GM21381 (cell line): ENCODE measurements at regions not wholly inside any gene's neighbourhood (a gene's known extent, or its start where the extent isn't known, plus 50 kb on each side); places are given as distances from the start of the nearest gene placed in this dataset.

Source experiments
- ATAC-seq: cut with Tn5 transposase; IDR thresholded peaks from one replicate; pipeline ENCODE4 v1.9.1; 2021; ENCODE audit warnings: mild to moderate bottlenecking, moderate library complexity; ENCODE audit not compliant: unreplicated experiment

DNA sequence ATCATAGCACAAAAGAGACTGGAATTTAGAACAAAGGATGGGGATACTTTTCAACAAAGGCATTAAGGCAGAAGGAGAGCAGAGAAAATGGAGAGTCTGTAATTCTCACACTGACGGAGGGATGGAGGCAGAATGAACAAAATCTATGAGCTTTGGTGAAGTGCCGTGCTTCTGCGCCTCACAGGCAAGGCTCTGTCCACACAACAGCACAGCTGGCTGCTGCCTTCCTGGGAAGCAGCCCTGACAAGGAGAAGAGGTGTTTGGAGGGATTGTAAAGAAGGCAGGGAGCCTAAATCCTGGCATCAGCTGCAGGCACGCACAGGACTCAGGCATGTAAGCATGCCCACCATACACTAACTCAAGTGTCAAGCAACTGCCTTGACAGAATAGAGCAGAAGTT is 485.2 kb upstream of the KIF2A start:
- no peak for ATAC-seq

DNA sequence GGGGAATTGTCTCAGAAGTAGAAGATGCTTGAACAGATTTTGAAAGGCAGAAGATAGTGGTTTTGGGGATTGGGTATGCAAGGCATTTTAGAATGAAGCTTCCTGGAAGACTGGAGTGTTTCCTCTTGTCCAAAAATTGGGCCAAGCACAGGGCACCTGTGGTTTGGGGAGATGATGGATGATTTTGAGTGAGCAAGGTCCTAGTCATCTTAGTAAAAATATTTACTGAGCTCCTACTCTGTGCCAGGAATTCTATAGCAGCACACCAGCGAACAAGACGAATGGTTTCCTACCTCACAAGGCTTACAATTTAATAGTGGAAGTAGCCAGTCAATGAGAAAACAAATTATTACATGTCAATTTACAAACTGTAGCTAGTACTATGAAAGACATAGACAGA is 484.4 kb upstream of the KIF2A start:
- no peak for ATAC-seq

DNA sequence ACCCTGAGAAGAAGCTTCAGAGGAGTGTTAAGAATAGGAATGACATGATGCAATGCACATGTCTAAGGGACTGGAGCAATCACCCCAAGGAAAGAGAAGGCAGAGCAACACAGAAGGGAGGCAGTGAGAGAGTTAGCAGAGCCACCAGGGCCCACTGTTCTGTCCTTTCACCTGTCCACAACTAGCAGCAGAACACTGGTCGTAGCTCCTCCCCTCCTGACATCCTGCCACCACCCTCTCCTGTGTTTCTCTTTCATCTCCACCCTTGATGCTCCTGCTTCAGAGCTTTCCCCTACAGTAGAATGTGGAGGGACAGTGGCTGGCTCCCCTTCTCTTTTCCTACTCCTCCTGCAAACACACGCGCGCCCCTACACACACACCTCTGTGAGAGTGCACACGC is 483.4 kb upstream of the KIF2A start:
- ATAC-seq, result no peak

DNA sequence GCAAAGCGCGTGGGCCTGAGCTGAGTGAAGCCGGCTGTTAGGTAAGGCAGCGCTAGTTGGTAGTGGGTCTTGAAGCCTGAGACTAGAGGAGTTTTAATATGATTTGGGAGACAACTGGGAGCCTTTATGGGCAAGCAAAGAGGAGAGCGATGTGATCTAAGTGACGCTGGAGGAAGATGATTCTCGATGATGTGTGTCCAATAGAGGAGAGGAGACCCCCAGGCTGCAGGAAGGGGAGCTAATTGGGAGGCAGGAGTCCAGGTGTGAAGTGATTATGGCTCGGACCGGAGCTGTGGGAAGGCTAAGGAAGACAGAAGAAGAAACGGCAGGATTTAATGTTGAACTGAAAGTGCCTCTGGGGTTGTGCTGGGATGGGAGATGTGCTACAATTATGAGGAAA is 482.9 kb upstream of the KIF2A start:
- ATAC-seq, result no peak

DNA sequence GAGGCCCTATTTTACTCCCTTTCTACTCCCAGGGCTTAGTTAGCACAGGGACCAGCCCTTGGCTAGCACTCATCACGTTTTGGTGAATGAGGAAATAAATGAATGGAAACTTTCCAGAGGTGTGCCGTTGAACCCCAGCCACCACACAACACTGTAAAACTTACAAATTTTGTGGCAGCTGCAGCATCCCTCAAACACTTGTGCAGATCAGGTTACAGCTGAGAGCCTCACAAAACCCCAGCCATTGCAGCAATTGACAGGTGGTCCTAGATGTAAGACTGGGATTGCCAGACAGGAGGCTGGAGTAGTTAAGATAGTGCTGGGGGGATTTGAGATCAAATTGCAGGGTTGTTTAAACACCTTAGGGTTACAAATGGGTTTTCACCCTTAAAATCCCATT is 482.2 kb upstream of the KIF2A start:
- no peak for ATAC-seq

DNA sequence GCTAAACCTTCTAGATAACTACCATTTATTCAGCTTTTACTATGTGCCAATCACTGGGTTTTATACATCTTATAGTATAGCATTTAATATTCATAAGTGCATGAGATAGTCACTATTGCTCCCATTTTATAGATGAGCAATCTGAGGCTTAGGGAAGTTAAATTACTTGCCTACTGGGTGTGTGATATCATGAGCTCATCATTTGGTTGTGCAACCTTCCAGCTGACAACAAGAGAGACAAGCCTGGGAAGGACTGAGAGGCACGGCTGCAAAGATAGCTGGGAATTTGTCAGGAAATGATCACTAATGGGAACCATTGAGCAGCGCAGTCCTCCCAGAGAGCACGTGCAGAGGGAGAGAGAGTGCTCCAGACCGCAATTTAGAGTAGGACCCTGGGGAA is 481.6 kb upstream of the KIF2A start:
- ATAC-seq, result no peak

DNA sequence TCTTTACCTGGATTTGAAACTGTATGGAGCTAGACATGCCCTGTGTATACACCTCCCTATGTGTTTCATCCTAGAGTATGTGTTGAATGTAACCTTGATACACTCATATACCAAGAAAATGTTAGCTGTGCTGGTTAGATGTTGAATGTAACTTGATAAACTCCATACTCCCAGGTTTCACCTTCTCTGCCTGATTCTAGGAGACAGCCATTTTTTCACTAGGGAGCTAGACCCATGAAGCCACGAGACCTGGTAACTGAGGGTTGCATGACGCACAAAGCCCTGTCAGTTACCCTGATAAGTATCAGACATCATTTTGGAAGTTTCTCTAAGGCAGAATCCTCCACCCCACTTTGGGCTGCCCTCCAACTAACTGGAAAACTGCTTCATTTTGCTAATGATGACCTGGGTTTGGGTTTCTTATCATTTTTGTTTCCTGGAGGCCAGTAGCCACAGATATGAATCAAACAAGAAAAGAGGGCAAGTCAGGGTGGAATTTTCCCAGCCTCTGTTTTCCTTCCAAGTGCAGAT is 478.5 kb upstream of the KIF2A start:
- no peak for ATAC-seq

DNA sequence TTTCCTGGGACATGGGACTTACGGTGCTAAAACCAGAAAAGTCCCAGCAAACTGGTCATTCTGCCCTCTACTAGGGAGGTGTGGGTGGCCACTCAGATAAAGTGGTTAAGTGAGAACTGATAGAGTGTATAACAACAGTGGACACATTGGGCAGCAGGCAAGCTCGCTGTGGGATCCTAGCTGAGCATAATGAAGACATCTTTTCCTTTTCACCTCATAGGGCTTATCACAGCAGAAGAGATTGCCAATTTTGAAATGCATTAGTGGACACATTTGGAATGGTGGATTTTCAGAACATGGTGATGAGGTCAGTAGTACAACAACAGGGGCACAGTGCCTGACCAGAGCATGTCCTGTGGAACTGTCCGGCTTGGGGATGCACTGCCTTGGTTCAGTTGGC is 477.1 kb upstream of the KIF2A start:
- no peak for ATAC-seq

DNA sequence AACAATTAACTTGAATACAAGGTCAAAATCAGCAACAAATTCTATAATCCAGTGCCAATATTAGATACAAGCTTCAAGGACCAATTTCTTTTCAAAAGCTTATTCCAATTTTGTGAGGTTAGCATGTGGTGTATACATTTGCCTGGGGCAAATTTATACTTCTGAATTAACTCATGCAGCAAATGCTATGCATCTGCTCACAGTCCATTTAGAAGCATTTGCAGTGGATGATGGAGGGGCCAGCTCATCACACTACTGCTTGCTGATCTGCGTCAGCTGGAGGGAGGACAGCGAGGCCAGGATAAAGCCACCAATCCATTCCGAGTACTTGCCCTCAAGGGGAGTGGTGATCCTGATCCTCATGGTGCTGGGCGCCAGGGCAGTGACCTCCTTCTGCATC is 474.3 kb upstream of the KIF2A start:
- ATAC-seq, result no peak

DNA sequence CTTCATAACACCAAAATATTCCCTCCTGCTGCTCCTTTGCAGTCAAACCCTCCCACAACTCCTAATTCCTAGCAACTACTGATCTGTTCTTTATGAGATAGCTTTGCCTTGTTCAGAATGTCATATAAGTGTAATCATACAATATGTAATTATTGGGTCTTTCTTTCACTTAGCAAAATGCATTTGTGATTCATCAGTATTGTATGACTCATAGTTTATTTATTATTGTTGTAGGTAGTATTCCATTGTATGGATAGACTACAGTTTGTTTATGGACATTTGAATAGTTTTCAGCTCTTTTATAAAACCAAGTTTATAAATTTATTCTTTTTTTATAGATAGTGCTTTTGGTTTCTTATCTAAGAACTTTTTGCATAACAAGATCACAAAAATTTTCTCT is 468.2 kb upstream of the KIF2A start:
- ATAC-seq, result no peak

DNA sequence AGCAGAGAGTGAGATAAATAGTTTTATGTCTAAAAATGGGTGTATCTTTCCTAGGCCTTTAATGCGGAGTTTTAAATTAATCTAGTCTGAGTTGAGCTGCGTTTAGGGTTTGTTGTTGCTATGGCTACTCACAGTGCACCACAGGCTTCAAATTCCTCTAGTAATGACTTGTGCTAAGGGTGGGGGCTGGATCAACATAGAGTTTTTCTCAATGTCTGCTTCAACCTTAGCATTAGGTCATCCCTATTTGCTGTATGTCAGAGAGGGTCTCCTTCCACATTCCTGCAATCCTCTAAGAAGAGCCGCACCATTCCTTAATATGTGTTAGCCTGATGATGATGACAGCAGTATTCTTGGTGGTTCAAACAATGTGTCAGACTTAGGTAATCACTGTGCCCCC is 465.6 kb upstream of the KIF2A start:
- no peak for ATAC-seq

DNA sequence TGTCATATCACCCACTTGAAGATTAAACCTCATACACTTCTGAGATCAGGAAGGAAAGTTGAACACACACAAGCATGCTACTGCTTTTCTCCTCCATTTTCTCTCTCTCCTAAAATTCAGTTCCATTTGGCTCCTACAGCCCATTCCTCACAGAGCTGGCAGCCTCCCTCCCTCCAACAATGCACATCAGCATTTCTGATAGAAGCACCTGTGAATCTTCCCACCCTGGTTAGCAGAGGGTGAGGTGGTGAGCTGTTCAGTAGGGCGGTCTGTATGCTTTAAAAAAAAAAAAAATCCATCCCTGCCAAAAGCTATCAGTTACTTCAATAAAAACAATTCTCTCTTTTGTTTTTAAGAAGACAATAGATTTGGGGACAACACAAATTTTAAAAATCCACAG is 463.2 kb upstream of the KIF2A start:
- no peak for ATAC-seq

DNA sequence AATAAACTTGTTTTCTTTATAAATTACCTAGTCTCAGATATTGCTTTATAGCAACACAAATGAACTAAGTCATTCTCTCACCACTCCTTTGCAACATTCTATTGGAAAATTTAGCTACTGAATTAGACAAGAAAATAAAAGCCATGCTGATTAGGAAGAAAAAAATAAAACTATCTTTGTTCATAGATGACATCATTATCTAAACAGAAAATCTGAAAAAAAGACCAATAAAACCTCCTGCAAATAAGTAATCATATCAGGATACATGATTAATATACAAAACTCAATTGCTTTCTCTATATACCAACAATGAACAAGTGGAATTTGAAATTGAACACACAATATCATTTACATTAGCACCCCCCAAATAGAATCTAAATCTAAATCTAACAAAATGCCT is 455.3 kb upstream of the KIF2A start:
- ATAC-seq, result no peak

DNA sequence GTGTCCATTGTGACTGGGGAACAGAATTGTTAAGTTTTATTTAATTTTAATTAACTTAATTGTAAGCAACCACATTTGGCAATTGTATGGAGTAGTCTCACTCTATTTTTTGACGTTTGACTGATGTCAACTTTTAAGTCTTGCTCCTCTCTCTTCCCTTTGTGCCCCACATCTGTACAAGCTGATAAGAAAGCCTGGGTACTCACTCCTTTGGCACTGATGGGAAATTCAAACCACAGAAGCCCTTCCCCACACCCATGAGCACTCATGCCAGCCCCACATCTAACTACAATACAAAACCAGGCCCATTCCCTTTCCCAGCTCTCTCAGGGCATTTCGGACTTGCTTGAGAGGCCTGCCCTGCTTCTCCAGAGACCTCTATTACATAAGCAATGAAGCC is 451.5 kb upstream of the KIF2A start:
- no peak for ATAC-seq

DNA sequence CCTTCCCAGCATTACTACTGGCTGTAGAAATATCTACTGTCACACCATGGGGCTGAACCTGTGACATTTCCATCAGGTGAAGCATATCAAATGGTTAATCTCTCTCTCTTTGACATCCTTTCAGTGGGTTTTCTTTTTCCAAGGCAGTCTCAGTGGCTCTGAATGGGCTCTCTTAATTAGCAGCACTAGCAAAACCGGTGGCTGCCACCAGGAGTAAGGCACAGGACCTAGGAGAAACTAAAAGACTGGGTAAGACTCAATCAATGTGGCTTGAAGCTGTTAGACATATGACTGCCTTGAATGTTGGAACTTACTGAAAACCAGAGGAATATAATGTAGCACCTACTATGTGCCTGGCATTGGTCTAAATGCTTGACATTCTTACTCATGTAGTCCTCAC is 445.0 kb upstream of the KIF2A start:
- ATAC-seq, result no peak

DNA sequence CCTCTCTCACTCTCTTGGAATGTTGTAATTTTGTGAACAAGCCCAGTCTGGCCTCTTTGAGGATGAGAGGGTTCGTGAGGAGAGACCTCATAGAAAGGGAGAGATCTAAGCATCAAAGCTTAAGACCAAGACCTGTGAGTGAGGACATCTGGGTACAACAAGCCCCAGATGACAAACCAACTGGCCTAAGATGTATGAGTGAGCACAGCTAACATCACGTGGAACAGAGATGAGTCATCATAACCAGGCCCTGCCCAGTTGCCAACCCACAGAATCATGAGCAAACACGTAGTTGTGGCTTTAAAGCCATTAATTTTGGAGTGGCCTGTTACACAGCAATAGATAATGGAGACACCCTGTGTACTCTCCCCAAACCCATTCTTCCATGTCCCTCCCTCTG is 439.1 kb upstream of the KIF2A start:
- ATAC-seq, result peak; percentile 82

DNA sequence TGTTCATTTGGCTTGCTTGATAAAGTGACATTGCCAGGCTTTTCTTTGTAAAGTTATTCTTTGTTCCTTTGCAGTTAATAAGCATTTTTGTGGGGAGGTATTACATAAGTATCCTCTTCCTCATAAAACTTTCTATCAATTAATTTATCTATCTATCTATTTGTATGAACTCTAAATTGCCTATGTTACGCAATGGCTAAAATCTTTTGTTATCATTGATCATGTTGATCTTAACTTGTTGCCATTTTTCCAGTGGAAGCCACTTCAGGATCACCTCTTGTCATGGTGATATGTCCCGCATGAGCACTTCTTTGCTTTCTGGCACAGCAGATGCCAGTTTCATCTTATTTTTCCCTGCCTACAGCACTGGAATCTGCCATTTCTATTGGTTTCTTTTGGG is 436.7 kb upstream of the KIF2A start:
- ATAC-seq, result no peak

DNA sequence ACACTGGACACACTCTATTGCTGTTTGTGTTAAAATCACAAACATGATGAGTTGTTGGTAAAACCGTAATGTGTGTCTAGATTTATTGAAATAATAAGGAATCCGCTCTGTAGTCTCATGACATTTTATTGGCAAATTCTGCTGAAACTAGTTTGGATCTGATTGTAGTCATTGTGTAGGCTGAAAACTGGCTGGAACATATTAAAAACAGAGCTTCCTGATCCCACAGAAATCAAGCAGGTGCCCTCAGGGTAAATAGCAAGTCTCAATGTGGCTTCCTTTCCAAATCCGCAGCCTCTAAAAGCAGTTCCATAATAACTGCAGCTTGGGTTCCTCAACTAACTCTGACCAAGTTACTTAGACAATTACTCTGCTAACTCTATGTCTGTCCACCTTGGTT is 427.5 kb upstream of the KIF2A start:
- ATAC-seq, result no peak

DNA sequence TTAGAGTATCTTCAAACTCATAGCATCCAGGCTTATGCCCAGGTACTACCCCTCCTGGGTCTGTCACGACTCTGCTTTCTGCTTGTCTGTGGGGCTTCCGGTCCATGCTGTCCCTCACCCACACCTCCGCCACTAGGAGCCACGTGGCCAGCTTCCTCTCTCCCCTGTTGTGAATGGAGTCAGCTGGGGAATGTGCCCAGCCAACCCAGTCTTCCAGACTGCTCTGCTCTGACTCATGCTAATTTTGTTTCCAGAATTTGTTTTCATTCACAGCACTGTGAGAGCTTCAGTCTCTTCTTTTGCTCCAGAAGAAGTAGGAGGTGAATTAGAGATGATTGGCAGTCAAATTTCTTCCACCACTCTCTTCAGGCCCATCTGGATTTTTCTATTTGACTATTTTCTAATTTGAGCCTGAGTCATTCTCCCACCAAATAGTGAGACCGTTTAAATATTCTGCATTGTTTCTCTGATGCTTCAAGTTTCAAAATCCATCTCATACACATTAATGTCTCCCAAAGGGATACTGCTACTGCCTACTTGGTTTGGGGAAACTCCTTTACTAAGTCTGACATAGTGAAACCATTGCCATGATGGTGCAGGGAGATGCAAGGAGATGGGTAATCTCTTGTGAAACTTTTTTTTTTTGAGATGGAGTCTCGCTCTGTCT is 424.1 kb upstream of the KIF2A start:
- no peak for ATAC-seq

DNA sequence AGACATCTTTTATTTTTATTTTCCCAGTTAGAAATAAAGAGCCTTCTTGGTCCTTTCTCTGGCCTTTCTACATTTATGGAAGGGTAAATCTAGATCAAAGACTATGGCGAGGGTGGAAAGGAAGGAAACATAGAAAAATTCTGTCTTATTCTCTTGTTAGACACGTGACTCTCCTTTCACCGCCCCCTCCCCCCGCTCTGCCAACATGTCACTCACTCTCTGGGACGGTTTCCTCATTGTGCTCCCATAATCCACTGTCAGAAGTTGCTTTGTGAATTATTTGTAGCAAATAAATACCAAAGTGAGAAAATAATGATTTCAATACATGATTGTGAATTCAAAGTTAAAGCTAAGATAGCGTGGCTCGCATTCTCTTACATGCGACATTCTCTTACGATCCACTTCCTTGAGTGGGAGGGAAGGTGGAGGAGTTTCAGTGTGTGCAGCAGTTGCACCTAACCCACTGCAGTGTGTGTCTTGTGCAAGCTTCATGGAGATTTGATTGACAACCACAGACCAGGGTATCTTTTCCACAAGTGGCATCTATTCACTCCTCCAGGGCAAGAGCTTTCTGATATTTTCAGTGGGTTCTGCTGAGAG is 423.0 kb upstream of the KIF2A start:
- ATAC-seq, result no peak

DNA sequence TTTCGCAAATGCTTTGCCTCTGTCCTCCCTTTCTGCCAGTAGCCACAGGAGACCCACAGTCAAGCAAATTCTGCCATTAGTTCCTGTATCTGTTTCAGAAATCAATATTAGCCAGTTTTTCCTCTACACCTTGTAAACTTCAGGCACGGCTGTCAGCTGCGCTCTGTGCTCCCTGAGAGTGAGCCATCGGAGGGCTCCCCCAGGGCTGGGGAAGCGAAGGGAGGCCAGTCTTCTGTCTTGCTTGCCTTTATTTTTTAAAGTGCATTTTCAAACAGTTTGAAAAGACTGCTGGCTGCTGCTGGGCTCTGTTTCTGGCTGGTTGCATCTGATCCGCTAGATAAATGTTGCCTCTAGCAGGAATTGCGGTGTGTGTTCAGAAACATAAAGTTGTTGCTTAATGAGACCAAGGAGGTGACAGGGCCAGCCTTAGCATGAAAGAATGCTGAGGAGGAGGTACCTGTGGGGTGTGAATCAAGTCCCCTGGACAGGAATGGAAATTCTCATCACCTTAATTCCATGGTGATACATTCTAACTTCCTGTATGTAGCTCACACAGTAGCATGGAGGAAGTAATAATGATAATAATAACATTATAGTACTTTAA is 421.7 kb upstream of the KIF2A start:
- ATAC-seq, result no peak

DNA sequence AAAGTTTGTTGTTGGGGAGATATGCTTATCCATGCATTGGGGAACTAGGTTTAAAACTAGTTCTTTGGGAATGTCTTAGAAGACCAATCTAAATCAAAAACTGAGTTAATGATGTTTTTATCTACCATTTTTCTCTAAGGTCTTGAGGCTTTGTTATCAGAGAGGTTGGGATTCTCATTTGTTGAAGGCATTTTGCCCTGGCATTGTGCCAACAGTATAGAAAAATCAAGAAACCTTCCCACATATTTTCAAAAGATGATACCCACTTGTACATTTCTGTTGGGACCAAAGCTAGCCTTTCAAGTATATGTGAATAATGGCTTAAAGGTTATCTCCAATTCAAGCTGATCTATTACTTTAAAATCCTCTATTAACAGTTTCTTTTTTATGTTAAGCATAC is 419.8 kb upstream of the KIF2A start:
- ATAC-seq, result no peak

DNA sequence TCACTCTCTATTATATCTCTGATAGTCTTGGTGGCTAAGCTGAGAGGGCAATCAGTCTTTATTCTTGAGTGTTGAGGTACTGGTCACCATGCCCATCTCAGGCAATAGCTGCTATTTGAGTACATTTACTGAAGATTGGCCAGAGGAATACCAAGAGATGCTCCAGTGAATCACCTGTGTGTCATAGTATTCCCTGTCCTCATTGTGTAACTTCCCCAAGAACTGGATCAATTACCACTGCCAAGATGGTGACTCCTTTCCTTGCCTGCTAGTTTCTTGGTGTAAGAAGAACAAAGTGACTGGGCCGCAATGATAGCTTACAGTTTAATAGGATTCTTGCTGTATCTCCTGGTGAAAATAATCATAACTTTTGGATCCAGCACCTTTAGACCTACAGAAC is 418.7 kb upstream of the KIF2A start:
- ATAC-seq, result no peak
